HEK293 (cell line): ENCODE measurements at regions not wholly inside any gene's neighbourhood (a gene's known extent, or its start where the extent isn't known, plus 50 kb on each side); places are given as distances from the start of the nearest gene placed in this dataset.

ENCODE experiments used
- CTCF ChIA-PET: fragments of 350-600 bp; formaldehyde crosslinking; extraction: SDS; loops from one replicate; lab custom pipeline; 2021; ENCODE audit warnings: antibody characterized with exemption; lab: Yijun Ruan, JAX
- POLR2A ChIA-PET: fragments of 300-600 bp; formaldehyde crosslinking; extraction: SDS; loops from one replicate; lab custom pipeline; 2020; ENCODE audit warnings: antibody characterized with exemption, inconsistent platforms; lab: Yijun Ruan, JAX
- H3K27ac ChIP-seq: fragments of 200-500 bp; sonication (Bioruptor generic); 2 replicates; pipeline ENCODE4 v1.5.1; 2014; ENCODE audit warnings: low read depth, low read length, control low read depth, inconsistent platforms; ENCODE audit errors: extremely low read depth
- H3K36me3 ChIP-seq, 2 experiments: fragments of 200-500 bp in 1 of 2; sonication (Bioruptor generic) in 1 of 2; 1 replicate in 1 of 2; 2 replicates in 1 of 2; pipeline ENCODE4 v1.5.1; 2014 to 2017; ENCODE audit warnings: inconsistent platforms in 2 of 2, low read length in 2 of 2; ENCODE audit not compliant: control insufficient read depth in 2 of 2, insufficient read depth in 1 of 2
- H3K4me1 ChIP-seq: fragments of 200-500 bp; sonication (Bioruptor generic); 2 replicates; pipeline ENCODE4 v1.5.1; 2014; ENCODE audit warnings: mild to moderate bottlenecking, low read length, inconsistent platforms; ENCODE audit not compliant: control insufficient read depth, insufficient read depth
- H3K4me3 ChIP-seq: 2 replicates; pipeline ENCODE4 v1.5.1; 2011; ENCODE audit warnings: low read depth, mild to moderate bottlenecking, control low read depth, low read length, moderate library complexity
- H3K9me3 ChIP-seq: fragments of 200-500 bp; sonication (Bioruptor generic); 2 replicates; pipeline ENCODE4 v1.5.1; 2014; ENCODE audit warnings: low read depth, low read length, inconsistent platforms; ENCODE audit not compliant: control insufficient read depth, insufficient read depth
- KLF16 ChIP-seq: fragments of 450-650 bp; formaldehyde crosslinking; IDR thresholded peaks from 2 replicates; pipeline ENCODE4 v1.5.1; 2017; ENCODE audit warnings: missing biosample characterization, missing genetic modification characterization

DNA sequence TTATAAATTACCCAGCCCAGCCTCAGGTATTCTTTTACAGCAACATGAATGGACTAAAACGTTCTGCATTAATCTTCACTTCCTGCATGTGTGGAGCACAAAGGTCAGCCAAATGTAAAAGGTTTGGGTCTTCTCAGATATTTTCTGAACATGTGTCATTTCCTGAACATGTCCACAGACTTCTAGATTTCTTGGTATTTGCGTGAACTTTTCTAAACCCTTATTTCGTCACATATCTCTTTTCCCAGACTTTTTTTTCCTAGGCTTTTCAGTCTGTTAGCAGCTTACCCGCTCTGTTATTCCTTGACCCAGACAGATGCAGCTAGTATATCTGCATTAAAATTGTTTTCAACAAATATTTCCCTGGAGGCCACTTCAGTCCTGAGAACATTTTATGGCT lies 57.3 kb upstream of the USP51 start:
- ChIA-PET POLR2A (no interaction called here), CTCF (interaction anchor here (0.6 kb wide), 1 partner anchor 49 kb away, joined by 3 read pairs; no protein-coding TSS in a partner anchor)
- Histone ChIP-seq H3K4me1 (no peaks in the 10 kb centered on the region), H3K9me3 (no peaks in the 10 kb centered on the region; the same call in 1 of the 2 replicates), H3K27ac (no peak overlapping the region), H3K36me3 (no peaks in the 10 kb centered on the region), H3K4me3 (no peak overlapping the region)
- no peak for TF ChIP-seq KLF16 (tag by site-specific recombination)
